Right lung (tissue), 2 donors: ENCODE measurements at regions not wholly inside any gene's neighbourhood (a gene's known extent, or its start where the extent isn't known, plus 50 kb on each side); places are given as distances from the start of the nearest gene placed in this dataset.

Experiments used
- DNase-seq, 2 donors: peaks; one replicate each; pipeline ENCODE4 v3.0.0-alpha.2; 2013

- no peak for DNase-seq
Measured at GRCh38 chr4:74692972-74693371, 101.4 kb downstream of the BTC start.
